ENCODE measurements at regions not wholly inside any gene's neighbourhood (a gene's known extent, or its start where the extent isn't known, plus 50 kb on each side); places are given as distances from the start of the nearest gene placed in this dataset.

GRCh38 chr5:112062181-112062580, 305.2 kb upstream of the NREP start:
- TF ChIP-seq CTCF (IDR thresholded peaks at IDR 0.05; ENCODE audit: borderline replicate concordance), result no peak
- H3K9me3 ChIP-seq (replicated peaks), result no peaks in the 10 kb centered on the region
- H3K4me1 ChIP-seq, result no peaks in the 10 kb centered on the region
- intact Hi-C loops (cut with micrococcal nuclease), result no loop called here
- H3K27ac ChIP-seq (replicated peaks), result no peak overlapping the region
- no peaks in the 10 kb centered on the region for H3K27me3 ChIP-seq (ENCODE audit: low read depth)
- H3K4me3 ChIP-seq, result no peak overlapping the region
- DNase-seq, result no peak
- no peaks in the 10 kb centered on the region for H3K36me3 ChIP-seq

GRCh38 chr5:112061666-112062065, 304.7 kb upstream of the NREP start:
- H3K9me3 ChIP-seq (replicated peaks), result no peaks in the 10 kb centered on the region
- H3K27me3 ChIP-seq (ENCODE audit: low read depth), result no peaks in the 10 kb centered on the region
- intact Hi-C loops (cut with micrococcal nuclease), result no loop called here
- TF ChIP-seq CTCF (IDR thresholded peaks at IDR 0.05; ENCODE audit: borderline replicate concordance), result no peak
- H3K4me3 ChIP-seq, result no peak overlapping the region
- no peak for DNase-seq
- no peaks in the 10 kb centered on the region for H3K36me3 ChIP-seq
- H3K27ac ChIP-seq (replicated peaks), result no peak overlapping the region
- no peaks in the 10 kb centered on the region for H3K4me1 ChIP-seq

GRCh38 chr5:112059579-112060135, 302.7 kb upstream of the NREP start:
- Histone ChIP-seq H3K36me3 (no peaks in the 10 kb centered on the region), H3K27ac (replicated peaks) (no peak overlapping the region), H3K27me3 (ENCODE audit: low read depth) (no peaks in the 10 kb centered on the region), H3K9me3 (replicated peaks) (peaks cover 19% of the 10 kb centered on the region), H3K4me3 (no peak overlapping the region), H3K4me1 (no peaks in the 10 kb centered on the region)
- intact Hi-C loops (cut with micrococcal nuclease), result no loop called here
- no peak for TF ChIP-seq CTCF (IDR thresholded peaks at IDR 0.05; ENCODE audit: borderline replicate concordance)
- no peak for DNase-seq

- peaks cover 11% of the 10 kb centered on the region for H3K9me3 ChIP-seq (replicated peaks)
- no peaks in the 10 kb centered on the region for H3K4me1 ChIP-seq
- H3K27ac ChIP-seq (replicated peaks), result no peak overlapping the region
- no peaks in the 10 kb centered on the region for H3K27me3 ChIP-seq (ENCODE audit: low read depth)
- no peak for TF ChIP-seq CTCF (IDR thresholded peaks at IDR 0.05; ENCODE audit: borderline replicate concordance)
- no peak for DNase-seq
- no peaks in the 10 kb centered on the region for H3K36me3 ChIP-seq
- intact Hi-C loops (cut with micrococcal nuclease), result no loop called here
- no peak overlapping the region for H3K4me3 ChIP-seq
Observed at GRCh38 chr5:112049738-112050137, 292.7 kb upstream of the NREP start.

- Histone ChIP-seq H3K4me1 (no peaks in the 10 kb centered on the region), H3K9me3 (replicated peaks) (peaks cover 16% of the 10 kb centered on the region), H3K36me3 (no peaks in the 10 kb centered on the region), H3K4me3 (no peak overlapping the region), H3K27ac (replicated peaks) (no peak overlapping the region), H3K27me3 (ENCODE audit: low read depth) (no peaks in the 10 kb centered on the region)
- DNase-seq, result no peak
- intact Hi-C loops (cut with micrococcal nuclease), result no loop called here
- TF ChIP-seq CTCF (IDR thresholded peaks at IDR 0.05; ENCODE audit: borderline replicate concordance), result no peak
Observed at GRCh38 chr5:112036206-112036605, 279.2 kb upstream of the NREP start.

All from left ventricle myocardium inferior (tissue), 1 donor.